ENCODE measurements at regions not wholly inside any gene's neighbourhood (a gene's known extent, or its start where the extent isn't known, plus 50 kb on each side); places are given as distances from the start of the nearest gene placed in this dataset.
A peak's percentile ranks its signal among the peaks of the same experiment; 100 is the strongest.
"Not testable (repeated sequence)": the region's sequence is repeated elsewhere in the genome, so short reads cannot be mapped to it uniquely, and the experiment has no call there.

DNA sequence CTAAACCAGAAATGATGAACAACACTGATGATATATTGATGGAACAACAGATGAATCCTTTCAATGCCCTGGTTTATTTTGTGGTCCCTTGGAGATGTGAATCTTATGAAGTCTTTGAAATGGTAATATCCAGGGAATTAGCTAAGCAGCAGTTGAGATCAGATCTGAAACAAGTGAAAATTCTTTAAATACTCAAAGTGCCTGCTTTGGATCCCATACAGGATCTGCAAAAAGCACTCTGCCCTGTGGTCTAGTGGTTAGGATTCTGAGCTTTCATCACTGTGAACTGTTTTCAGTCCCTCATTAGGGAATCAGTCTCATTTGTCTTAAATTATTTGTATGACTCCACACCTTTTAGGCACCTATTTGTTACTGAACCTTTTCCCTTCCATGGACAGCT lies 211.3 kb upstream of the TGIF2LY start:
- intact Hi-C loops (cut with DNase I); ATAC-seq; H3K27ac ChIP-seq (ENCODE audit: low read length): not testable (repeated sequence)

DNA sequence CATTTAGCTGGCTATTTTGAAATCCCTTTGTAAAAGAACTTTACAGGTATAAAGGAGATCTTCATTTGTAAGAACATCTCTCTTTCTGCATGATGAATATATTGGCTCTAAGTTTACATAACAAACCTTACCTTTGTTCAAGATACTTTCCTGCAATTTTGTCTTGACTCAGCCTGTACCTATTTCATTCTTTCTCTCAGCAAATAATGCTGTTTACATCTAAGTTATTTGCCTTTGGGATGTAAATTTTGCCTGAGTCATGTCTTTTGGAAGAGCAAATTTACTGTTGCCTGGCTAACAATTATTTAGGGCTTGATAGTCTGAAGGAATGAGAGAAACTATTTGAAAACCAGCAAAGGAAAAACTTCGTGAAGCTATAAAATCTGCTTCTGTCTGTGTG lies 210.4 kb upstream of the TGIF2LY start:
- ATAC-seq; DNase-seq; H3K9me3 ChIP-seq (ENCODE audit: control insufficient read depth, low read length); H3K4me3 ChIP-seq (ENCODE audit: low read length); H3K27ac ChIP-seq (ENCODE audit: low read length); intact Hi-C loops (cut with DNase I); H3K4me1 ChIP-seq (ENCODE audit: control insufficient read depth, insufficient read depth, low read length); H3K27me3 ChIP-seq (ENCODE audit: control insufficient read depth, insufficient read depth): not testable (repeated sequence)
- WGBS = 47% methylated on average over 1 of the region's 1 CpG

More for the DNA sequence above, 211.3 kb upstream of the TGIF2LY start:
- not testable (repeated sequence) for H3K9me3 ChIP-seq (ENCODE audit: control insufficient read depth, low read length); DNase-seq; H3K4me1 ChIP-seq (ENCODE audit: control insufficient read depth, insufficient read depth, low read length); H3K4me3 ChIP-seq (ENCODE audit: low read length); H3K27me3 ChIP-seq (ENCODE audit: control insufficient read depth, insufficient read depth)

DNA sequence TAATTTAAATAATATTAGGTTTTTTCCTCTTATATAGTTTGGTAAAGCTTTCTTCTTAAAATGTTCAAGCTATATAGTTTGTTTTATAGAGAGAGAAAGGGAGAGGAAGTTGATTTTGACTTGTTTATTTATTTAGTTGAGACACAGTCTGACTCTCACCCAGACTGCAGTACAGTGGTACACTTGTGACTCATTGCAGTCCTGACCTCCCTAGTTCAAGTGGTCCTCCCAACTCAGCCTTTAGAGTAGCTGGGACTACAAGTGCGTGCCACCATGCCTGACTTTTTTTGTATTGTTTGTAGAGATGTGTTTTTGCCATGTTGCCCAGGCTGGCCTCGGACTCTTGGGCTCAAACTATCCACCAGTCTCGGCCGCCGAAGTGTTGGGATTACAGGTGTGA lies 187.4 kb upstream of the TGIF2LY start:
- H3K4me1 ChIP-seq (ENCODE audit: control insufficient read depth, insufficient read depth, low read length); DNase-seq; intact Hi-C loops (cut with DNase I); H3K27ac ChIP-seq (ENCODE audit: low read length); H3K27me3 ChIP-seq (ENCODE audit: control insufficient read depth, insufficient read depth); ATAC-seq; H3K4me3 ChIP-seq (ENCODE audit: low read length); H3K9me3 ChIP-seq (ENCODE audit: control insufficient read depth, low read length): not testable (repeated sequence)
- 94% methylated on average over 5 of the region's 5 CpGs for WGBS

DNA sequence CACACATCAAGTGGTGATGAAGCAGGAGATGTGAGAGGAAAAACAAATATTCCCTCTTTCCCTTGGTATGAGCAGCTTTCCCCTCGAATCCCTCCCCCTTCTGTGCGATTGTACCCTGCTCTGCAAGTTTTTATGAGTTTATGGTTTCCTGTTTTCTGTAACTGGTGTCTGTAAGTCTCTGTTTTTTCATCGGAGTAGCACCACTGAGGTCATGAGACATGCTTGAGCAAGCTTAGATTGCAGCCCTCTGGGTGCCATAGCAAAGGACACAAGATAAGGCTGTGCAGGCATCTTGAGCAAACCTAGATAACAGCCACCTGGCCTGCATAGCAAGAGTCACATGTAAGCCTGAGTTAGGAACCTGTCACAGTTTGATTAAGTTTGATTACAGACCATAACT lies 174.6 kb upstream of the TGIF2LY start:
- H3K4me1 ChIP-seq (ENCODE audit: control insufficient read depth, insufficient read depth, low read length); H3K9me3 ChIP-seq (ENCODE audit: control insufficient read depth, low read length); intact Hi-C loops (cut with DNase I); H3K27ac ChIP-seq (ENCODE audit: low read length); H3K27me3 ChIP-seq (ENCODE audit: control insufficient read depth, insufficient read depth); ATAC-seq; H3K4me3 ChIP-seq (ENCODE audit: low read length): not testable (repeated sequence)
- WGBS = 50% methylated on average over 3 of the region's 3 CpGs
- peak in 1 of 3 donors; percentile 1 for DNase-seq

DNA sequence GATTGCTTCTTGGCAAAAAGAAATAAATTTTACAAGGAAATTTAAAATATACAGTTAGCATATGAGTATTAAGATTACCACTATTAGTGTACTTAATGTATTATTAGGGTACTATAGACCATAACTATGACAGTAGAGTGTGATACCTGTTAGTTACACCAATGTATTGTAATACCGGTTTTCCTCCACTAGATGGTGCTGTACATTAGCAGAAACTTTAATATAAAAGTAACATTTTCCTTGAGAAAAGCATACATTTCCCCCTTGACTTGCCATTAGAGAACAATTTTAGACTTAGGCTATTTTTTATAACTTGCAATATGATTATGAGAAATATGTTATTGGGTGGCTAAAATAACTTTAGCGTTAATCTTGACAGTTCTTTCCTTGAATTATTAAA lies 173.3 kb upstream of the TGIF2LY start:
- DNase-seq; ATAC-seq; H3K4me1 ChIP-seq (ENCODE audit: control insufficient read depth, insufficient read depth, low read length); H3K27me3 ChIP-seq (ENCODE audit: control insufficient read depth, insufficient read depth); H3K27ac ChIP-seq (ENCODE audit: low read length); intact Hi-C loops (cut with DNase I); H3K9me3 ChIP-seq (ENCODE audit: control insufficient read depth, low read length); H3K4me3 ChIP-seq (ENCODE audit: low read length): not testable (repeated sequence)
- WGBS = 10% methylated on average over 2 of the region's 2 CpGs

DNA sequence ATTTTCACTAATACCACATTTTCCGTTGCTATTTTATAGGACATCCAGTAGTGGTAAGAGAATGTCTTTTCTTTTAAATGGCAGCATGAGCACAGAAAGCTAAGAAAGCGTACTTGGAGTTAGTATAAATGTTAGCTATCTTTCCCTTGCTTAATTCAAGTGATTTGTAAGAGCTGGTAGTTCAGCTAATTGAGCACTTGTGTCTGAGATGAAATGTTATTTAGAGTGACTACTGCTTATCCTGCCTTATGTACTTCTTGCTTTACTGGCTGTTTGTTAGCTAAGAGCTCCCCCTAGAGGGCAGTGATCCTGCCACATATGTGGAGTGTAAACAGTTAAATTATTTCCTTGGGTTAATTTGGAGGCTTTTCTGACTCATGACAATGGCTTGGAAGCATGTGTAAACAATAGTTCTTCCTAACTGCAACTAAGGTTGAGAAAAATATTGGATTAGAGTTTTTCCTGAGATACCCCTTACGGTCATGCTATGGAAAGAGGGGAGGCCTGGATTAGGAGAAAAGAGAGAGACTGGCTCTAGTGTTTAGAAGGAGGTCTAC lies 171.9 kb upstream of the TGIF2LY start:
- H3K4me1 ChIP-seq (ENCODE audit: control insufficient read depth, insufficient read depth, low read length); DNase-seq; ATAC-seq; intact Hi-C loops (cut with DNase I); H3K27ac ChIP-seq (ENCODE audit: low read length); H3K27me3 ChIP-seq (ENCODE audit: control insufficient read depth, insufficient read depth); H3K9me3 ChIP-seq (ENCODE audit: control insufficient read depth, low read length); H3K4me3 ChIP-seq (ENCODE audit: low read length): not testable (repeated sequence)
- WGBS = 69% methylated on average over 3 of the region's 3 CpGs

DNA sequence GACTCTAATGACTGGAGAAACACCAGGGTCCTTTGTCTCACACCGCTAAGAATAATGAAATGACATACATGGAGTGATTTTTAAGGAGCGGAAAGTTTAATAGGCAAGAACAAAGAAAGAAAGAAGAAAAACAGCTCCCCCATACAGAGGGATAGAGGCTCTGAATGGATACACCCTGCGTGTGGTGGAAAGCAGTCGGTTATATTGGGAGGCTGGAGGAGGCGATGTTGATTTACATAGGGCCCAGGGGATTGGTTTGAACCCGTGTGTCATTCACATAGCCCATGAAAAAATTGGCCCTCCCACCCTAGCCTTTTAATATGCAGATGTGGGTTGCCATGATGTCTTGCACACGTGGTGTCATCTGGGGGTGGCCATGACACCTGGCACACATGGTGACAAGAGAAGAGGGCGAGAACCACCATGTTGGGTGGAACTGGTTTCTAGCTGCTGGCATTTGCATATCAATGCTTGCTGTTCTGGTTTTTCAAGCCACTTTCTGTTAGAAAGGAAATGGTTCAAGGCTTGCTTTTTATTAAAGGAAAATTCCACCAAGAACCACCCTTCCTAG lies 168.5 kb upstream of the TGIF2LY start:
- H3K9me3 ChIP-seq (ENCODE audit: control insufficient read depth, low read length); DNase-seq; intact Hi-C loops (cut with DNase I); H3K4me3 ChIP-seq (ENCODE audit: low read length); H3K27ac ChIP-seq (ENCODE audit: low read length); ATAC-seq; H3K27me3 ChIP-seq (ENCODE audit: control insufficient read depth, insufficient read depth); H3K4me1 ChIP-seq (ENCODE audit: control insufficient read depth, insufficient read depth, low read length): not testable (repeated sequence)
- WGBS = 86% methylated on average over 8 of the region's 8 CpGs

Measured in right cardiac atrium (tissue), 5 donors.